K562 (cell line): ENCODE measurements at regions not wholly inside any gene's neighbourhood (a gene's known extent, or its start where the extent isn't known, plus 50 kb on each side); places are given as distances from the start of the nearest gene placed in this dataset.

Experiments used
- ATF1 ChIP-seq, 2 experiments: fragments of 450-650 bp in 1 of 2; IDR thresholded peaks; 2 replicates each; pipeline ENCODE4 v1.6.1; 2016; ENCODE audit warnings: missing compliant biosample characterization in 1 of 2, missing genetic modification characterization in 1 of 2
- CBX1 ChIP-seq: sonication (generic); IDR thresholded peaks from 2 replicates; pipeline ENCODE4 v1.6.1; 2016; ENCODE audit warnings: antibody characterized with exemption, low read depth, mild to moderate bottlenecking
- E2F3 ChIP-seq: fragments of 250-450 bp; sonication (Bioruptor Pico); IDR thresholded peaks from 2 replicates; pipeline ENCODE4 v1.4.0; 2020; ENCODE audit warnings: mild to moderate bottlenecking
- MTA2 ChIP-seq: fragments of 450-650 bp; IDR thresholded peaks from 2 replicates; pipeline ENCODE4 v1.6.1; 2016; ENCODE audit warnings: low read depth
- PRDM10 ChIP-seq: fragments of 450-650 bp; IDR thresholded peaks from 2 replicates; pipeline ENCODE4 v1.6.1; 2018; ENCODE audit not compliant: partially characterized antibody
- PRMT5 ChIP-seq: sonication (generic); formaldehyde crosslinking; IDR thresholded peaks from 2 replicates; pipeline ENCODE4 v1.5.0; 2020; ENCODE audit warnings: missing genetic modification reagents
- SMARCE1 ChIP-seq: fragments of 450-650 bp; IDR thresholded peaks from 2 replicates; pipeline ENCODE4 v1.7.1; 2016; ENCODE audit warnings: mild to moderate bottlenecking
- ZC3H8 ChIP-seq: fragments of 450-650 bp; IDR thresholded peaks from 2 replicates; pipeline ENCODE4 v1.6.1; 2017
- ZNF644 ChIP-seq: fragments of 200-800 bp; sonication (Bioruptor generic); IDR thresholded peaks from 2 replicates; pipeline ENCODE4 v1.6.1; 2016; ENCODE audit warnings: low read depth, missing genetic modification characterization, missing compliant biosample characterization
- ZNF764 ChIP-seq: fragments of 250-450 bp; sonication (Bioruptor Pico); IDR thresholded peaks from 2 replicates; pipeline ENCODE4 v1.4.0; 2020; ENCODE audit warnings: low read depth, mild to moderate bottlenecking, moderate library complexity
- ZNF77 ChIP-seq: fragments of 250-450 bp; sonication (Bioruptor Pico); IDR thresholded peaks from 2 replicates; pipeline ENCODE4 v1.5.0; 2020
- TF ChIP-seq, protein P1 (sequence below): fragments of 250-450 bp; sonication (Bioruptor Pico); IDR thresholded peaks from 2 replicates; pipeline ENCODE4 v1.4.0; 2020
- TF ChIP-seq, protein P2 (sequence below): fragments of 250-450 bp; sonication (Bioruptor Pico); IDR thresholded peaks from 2 replicates; pipeline ENCODE4 v1.4.0; 2020; ENCODE audit warnings: mild to moderate bottlenecking, moderate library complexity
- TF ChIP-seq, protein P3 (sequence below): IDR thresholded peaks from 2 replicates; pipeline ENCODE4 v1.6.1; 2016; ENCODE audit warnings: missing genetic modification characterization, missing compliant biosample characterization

DNA sequence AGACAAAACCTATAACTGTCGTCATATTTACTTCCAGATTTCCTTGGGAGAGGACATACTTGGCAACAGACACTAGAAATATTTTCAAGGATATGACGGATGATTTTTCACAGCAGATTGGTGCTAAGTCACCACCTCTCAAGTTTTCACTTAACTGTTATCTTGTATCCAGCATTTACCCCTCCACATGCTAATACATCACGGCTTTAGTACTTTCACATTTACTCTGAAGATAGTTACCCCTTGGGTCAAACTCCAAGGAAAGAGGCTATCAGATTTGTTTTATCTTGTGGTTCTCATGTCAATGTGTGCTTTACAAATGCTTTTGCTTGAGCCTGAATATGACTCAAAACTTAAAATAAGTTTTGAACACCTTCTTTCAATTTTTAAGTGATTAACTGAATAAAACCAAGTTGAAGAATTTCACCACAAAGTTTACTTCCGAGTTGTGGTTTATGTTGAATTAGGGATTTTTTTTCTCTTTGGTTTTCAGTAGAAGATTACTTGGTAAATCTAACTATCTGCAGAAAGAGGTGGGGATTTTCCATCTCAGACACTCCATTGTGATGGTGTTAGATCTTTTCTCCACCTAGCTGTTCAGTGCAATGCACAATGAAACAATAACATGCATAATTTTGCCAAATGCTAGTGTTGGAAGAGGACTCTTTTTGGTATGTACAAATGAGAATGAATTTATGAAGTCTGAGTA, 75.4 kb upstream of the FAT1 start (continued):
- TF ChIP-seq, protein P1, sequence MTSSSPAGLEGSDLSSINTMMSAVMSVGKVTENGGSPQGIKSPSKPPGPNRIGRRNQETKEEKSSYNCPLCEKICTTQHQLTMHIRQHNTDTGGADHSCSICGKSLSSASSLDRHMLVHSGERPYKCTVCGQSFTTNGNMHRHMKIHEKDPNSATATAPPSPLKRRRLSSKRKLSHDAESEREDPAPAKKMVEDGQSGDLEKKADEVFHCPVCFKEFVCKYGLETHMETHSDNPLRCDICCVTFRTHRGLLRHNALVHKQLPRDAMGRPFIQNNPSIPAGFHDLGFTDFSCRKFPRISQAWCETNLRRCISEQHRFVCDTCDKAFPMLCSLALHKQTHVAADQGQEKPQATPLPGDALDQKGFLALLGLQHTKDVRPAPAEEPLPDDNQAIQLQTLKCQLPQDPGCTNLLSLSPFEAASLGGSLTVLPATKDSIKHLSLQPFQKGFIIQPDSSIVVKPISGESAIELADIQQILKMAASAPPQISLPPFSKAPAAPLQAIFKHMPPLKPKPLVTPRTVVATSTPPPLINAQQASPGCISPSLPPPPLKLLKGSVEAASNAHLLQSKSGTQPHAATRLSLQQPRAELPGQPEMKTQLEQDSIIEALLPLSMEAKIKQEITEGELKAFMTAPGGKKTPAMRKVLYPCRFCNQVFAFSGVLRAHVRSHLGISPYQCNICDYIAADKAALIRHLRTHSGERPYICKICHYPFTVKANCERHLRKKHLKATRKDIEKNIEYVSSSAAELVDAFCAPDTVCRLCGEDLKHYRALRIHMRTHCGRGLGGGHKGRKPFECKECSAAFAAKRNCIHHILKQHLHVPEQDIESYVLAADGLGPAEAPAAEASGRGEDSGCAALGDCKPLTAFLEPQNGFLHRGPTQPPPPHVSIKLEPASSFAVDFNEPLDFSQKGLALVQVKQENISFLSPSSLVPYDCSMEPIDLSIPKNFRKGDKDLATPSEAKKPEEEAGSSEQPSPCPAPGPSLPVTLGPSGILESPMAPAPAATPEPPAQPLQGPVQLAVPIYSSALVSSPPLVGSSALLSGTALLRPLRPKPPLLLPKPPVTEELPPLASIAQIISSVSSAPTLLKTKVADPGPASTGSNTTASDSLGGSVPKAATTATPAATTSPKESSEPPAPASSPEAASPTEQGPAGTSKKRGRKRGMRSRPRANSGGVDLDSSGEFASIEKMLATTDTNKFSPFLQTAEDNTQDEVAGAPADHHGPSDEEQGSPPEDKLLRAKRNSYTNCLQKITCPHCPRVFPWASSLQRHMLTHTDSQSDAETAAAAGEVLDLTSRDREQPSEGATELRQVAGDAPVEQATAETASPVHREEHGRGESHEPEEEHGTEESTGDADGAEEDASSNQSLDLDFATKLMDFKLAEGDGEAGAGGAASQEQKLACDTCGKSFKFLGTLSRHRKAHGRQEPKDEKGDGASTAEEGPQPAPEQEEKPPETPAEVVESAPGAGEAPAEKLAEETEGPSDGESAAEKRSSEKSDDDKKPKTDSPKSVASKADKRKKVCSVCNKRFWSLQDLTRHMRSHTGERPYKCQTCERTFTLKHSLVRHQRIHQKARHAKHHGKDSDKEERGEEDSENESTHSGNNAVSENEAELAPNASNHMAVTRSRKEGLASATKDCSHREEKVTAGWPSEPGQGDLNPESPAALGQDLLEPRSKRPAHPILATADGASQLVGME (CRISPR knock-in tag), result no peak
- TF ChIP-seq ZNF644 (tag) (no peak), PRDM10 (no peak), MTA2 (0 out of 2 replicates have a peak, but pooled peaks have one; percentile 33), ATF1 (CRISPR knock-in tag; IDR thresholded peaks at IDR 0.05) (no peak), ATF1 (tag; IDR thresholded peaks at IDR 0.05) (0 out of 2 replicates have a peak, but pooled peaks have one; percentile 18), SMARCE1 (peak; percentile 70), ZNF77 (CRISPR knock-in tag) (no peak), ZNF764 (CRISPR knock-in tag) (no peak), ZC3H8 (no peak), PRMT5 (CRISPR knock-in tag) (no peak), E2F3 (CRISPR knock-in tag) (no peak), CBX1 (no peak)
- TF ChIP-seq, protein P2, sequence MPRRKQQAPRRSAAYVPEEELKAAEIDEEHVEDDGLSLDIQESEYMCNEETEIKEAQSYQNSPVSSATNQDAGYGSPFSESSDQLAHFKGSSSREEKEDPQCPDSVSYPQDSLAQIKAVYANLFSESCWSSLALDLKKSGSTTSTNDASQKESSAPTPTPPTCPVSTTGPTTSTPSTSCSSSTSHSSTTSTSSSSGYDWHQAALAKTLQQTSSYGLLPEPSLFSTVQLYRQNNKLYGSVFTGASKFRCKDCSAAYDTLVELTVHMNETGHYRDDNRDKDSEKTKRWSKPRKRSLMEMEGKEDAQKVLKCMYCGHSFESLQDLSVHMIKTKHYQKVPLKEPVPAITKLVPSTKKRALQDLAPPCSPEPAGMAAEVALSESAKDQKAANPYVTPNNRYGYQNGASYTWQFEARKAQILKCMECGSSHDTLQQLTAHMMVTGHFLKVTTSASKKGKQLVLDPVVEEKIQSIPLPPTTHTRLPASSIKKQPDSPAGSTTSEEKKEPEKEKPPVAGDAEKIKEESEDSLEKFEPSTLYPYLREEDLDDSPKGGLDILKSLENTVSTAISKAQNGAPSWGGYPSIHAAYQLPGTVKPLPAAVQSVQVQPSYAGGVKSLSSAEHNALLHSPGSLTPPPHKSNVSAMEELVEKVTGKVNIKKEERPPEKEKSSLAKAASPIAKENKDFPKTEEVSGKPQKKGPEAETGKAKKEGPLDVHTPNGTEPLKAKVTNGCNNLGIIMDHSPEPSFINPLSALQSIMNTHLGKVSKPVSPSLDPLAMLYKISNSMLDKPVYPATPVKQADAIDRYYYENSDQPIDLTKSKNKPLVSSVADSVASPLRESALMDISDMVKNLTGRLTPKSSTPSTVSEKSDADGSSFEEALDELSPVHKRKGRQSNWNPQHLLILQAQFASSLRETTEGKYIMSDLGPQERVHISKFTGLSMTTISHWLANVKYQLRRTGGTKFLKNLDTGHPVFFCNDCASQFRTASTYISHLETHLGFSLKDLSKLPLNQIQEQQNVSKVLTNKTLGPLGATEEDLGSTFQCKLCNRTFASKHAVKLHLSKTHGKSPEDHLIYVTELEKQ (CRISPR knock-in tag), result no peak
- TF ChIP-seq, protein P3, sequence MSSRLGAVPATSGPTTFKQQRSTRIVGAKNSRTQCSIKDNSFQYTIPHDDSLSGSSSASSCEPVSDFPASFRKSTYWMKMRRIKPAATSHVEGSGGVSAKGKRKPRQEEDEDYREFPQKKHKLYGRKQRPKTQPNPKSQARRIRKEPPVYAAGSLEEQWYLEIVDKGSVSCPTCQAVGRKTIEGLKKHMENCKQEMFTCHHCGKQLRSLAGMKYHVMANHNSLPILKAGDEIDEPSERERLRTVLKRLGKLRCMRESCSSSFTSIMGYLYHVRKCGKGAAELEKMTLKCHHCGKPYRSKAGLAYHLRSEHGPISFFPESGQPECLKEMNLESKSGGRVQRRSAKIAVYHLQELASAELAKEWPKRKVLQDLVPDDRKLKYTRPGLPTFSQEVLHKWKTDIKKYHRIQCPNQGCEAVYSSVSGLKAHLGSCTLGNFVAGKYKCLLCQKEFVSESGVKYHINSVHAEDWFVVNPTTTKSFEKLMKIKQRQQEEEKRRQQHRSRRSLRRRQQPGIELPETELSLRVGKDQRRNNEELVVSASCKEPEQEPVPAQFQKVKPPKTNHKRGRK (tag), result no peak
